BJ (cell line): ENCODE measurements at regions not wholly inside any gene's neighbourhood (a gene's known extent, or its start where the extent isn't known, plus 50 kb on each side); places are given as distances from the start of the nearest gene placed in this dataset.

Experiments
- CTCF ChIA-PET: fragments of 350-600 bp; formaldehyde crosslinking; extraction: SDS; loops from one replicate; lab custom pipeline; 2021; ENCODE audit warnings: antibody characterized with exemption, inconsistent platforms; lab: Yijun Ruan, JAX
- POLR2A ChIA-PET: fragments of 300-600 bp; sonication (Branson Sonifier 250); formaldehyde crosslinking; extraction: SDS; loops from one replicate; lab custom pipeline; 2021; ENCODE audit warnings: antibody characterized with exemption; lab: Charles Lee
- DNase-seq: peaks from one replicate; pipeline ENCODE4 v3.0.0-alpha.2; 2011; ENCODE audit warnings: low read depth
- H3K27me3 ChIP-seq: 2 replicates; pipeline ENCODE4 v1.6.0; 2011; ENCODE audit warnings: low read length; ENCODE audit not compliant: control insufficient read depth, insufficient read depth
- H3K36me3 ChIP-seq: 2 replicates; pipeline ENCODE4 v1.5.1; 2011; ENCODE audit warnings: low read length; ENCODE audit not compliant: control insufficient read depth, insufficient read depth
- H3K4me3 ChIP-seq: 2 replicates; pipeline ENCODE4 v1.5.1; 2011; ENCODE audit warnings: low read depth, mild to moderate bottlenecking, control low read depth, low read length
- TF ChIP-seq, protein P1 (sequence below): IDR thresholded peaks from 2 replicates; pipeline ENCODE4 v1.5.1; 2011; ENCODE audit warnings: low read depth, mild to moderate bottlenecking, control low read depth, inconsistent platforms, low read length, moderate library complexity; ENCODE audit not compliant: insufficient read depth

DNA sequence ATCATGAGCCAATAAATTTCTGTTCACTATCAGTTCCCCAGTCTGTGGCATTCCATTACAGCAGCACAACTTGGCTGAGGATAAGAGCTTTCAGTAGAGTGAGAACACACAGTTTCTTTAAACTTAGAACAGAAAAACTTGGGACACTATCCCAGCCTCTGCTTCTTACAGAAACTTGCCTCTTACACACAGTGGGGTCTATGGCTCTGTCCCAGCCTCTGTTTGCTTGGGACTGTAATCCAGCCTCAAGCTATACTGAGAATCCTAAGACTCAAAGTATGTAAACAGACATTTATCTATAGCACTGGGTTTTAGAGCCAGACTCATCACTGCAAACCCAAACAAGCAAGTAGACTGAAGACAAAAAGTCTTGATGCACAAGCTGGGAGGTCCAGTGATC, 355.8 kb upstream of the VSTM2A start:
- POLR2A ChIA-PET: no interaction called here
- no peaks in the 10 kb centered on the region for H3K36me3 ChIP-seq
- CTCF ChIA-PET: no interaction called here
- no peak overlapping the region for H3K4me3 ChIP-seq
- no peak for DNase-seq
- TF ChIP-seq, protein P1, sequence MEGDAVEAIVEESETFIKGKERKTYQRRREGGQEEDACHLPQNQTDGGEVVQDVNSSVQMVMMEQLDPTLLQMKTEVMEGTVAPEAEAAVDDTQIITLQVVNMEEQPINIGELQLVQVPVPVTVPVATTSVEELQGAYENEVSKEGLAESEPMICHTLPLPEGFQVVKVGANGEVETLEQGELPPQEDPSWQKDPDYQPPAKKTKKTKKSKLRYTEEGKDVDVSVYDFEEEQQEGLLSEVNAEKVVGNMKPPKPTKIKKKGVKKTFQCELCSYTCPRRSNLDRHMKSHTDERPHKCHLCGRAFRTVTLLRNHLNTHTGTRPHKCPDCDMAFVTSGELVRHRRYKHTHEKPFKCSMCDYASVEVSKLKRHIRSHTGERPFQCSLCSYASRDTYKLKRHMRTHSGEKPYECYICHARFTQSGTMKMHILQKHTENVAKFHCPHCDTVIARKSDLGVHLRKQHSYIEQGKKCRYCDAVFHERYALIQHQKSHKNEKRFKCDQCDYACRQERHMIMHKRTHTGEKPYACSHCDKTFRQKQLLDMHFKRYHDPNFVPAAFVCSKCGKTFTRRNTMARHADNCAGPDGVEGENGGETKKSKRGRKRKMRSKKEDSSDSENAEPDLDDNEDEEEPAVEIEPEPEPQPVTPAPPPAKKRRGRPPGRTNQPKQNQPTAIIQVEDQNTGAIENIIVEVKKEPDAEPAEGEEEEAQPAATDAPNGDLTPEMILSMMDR: no peak
- H3K27me3 ChIP-seq: no peaks in the 10 kb centered on the region

DNA sequence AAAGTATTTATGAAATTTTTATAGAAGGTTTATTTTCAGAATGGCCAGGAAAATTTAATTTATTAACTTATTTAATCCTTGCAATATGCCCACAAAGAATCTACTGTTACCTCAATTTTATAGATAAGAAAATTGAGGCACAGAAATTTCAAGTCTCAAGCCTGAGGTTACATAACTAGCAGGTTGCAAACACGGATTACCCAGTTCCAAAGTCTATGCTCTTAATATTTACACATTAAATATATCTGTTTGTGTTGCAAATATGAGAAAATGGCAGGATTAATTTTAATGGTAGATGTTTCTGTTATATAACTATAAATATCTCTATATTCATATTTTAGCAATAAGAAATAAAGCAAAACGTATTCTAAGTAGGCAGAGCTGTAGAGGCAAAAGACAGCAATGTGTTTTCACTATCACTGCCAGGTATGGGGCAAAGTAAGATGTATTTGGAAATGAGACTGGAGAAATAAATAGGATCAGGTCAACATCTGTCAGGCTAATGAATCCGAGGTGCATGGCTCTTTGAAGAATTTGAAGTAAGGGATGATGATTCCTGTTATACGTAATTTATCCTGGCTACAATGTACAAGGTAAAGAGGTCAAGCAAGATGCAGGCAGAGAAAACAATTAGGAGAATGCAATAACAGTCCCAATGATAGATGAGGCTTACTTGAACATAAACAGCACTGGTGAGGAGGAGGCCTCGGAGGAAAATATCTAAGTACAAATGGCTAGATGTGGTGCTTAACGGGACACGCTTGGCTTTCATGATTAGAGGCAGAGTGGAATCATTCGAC, 354.1 kb upstream of the VSTM2A start:
- no peak for DNase-seq
- POLR2A ChIA-PET: no interaction called here
- no peaks in the 10 kb centered on the region for H3K27me3 ChIP-seq

DNA sequence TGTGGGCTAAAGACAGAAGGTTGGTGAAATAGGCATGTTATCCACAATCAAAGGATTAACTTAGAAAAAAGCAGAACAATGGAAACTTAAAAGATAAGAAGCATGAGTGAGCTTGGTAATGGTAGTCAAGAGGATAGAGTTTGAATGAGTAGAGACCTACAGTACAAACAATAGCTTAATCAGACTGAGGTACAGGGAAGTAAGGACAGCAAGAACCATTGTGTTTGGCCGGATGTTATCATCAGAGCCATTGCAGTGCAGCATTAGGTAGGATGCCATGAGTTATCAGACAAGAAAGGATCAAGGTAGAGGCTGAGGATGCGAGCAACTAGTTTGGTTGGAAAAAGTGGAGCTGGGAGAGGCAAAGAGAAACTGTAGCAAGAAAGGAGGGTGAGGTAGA, 353.3 kb upstream of the VSTM2A start:
- CTCF ChIA-PET: no interaction called here
- Histone ChIP-seq H3K27me3 (no peaks in the 10 kb centered on the region), H3K4me3 (no peak overlapping the region), H3K36me3 (no peaks in the 10 kb centered on the region)
- TF ChIP-seq, protein P1: no peak
- POLR2A ChIA-PET: no interaction called here
- DNase-seq: no peak

More for the DNA sequence above, 354.1 kb upstream of the VSTM2A start:
- TF ChIP-seq, protein P1: no peak
- no peaks in the 10 kb centered on the region for H3K36me3 ChIP-seq
- CTCF ChIA-PET: interaction anchor here (0.7 kb wide), 1 partner anchor 96 kb away, joined by 3 read pairs; no protein-coding TSS in a partner anchor
- no peak overlapping the region for H3K4me3 ChIP-seq

DNA sequence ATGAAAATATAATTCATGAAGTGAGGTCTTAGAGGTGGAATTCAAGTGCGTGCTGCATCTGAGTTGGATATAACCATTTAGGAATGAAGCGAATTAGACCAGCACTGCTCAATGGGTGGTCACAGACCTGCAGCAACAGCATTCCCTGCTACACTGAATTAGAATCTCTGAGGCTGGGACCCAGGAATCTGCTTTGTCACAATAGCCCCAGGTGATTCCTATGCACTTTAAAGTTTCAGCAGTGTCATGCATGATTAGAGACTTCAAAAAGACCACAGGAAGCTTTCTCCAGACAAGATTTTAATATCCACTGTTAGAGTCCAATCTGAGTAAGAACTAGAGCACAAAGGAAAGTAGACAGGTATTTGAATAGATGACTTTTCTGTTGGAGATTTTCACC, 352.8 kb upstream of the VSTM2A start:
- Histone ChIP-seq H3K4me3 (no peak overlapping the region), H3K36me3 (no peaks in the 10 kb centered on the region), H3K27me3 (no peaks in the 10 kb centered on the region)
- ChIA-PET CTCF (no interaction called here), POLR2A (no interaction called here)
- DNase-seq: no peak
- TF ChIP-seq, protein P1: no peak

DNA sequence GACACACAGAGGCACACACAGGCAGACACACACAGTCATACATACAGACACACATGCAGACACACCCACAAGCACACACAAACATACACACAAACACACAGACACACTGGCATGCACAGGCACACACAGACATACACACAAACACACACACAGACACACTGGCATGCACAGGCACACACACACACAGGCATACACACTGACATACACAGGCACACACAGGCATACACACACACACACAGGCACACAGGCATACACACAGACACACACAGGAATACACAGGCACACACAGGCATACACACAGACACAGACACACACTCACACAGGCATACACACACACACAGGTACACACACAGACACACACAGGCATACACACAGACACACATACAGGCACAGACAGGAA, 340.7 kb upstream of the VSTM2A start:
- Histone ChIP-seq H3K4me3 (no peak overlapping the region), H3K36me3 (no peaks in the 10 kb centered on the region), H3K27me3 (no peaks in the 10 kb centered on the region)
- ChIA-PET POLR2A (no interaction called here), CTCF (no interaction called here)
- DNase-seq: no peak
- TF ChIP-seq, protein P1: no peak
